HEK293 (cell line): ENCODE measurements at regions not wholly inside any gene's neighbourhood (a gene's known extent, or its start where the extent isn't known, plus 50 kb on each side); places are given as distances from the start of the nearest gene placed in this dataset.

Source experiments
- KLF17 ChIP-seq: fragments of 450-650 bp; formaldehyde crosslinking; IDR thresholded peaks from 2 replicates; pipeline ENCODE4 v1.5.1; 2016; ENCODE audit warnings: missing biosample characterization, missing genetic modification characterization
- REST ChIP-seq: fragments of 450-650 bp; formaldehyde crosslinking; IDR thresholded peaks from 2 replicates; pipeline ENCODE4 v1.5.1; 2016; ENCODE audit warnings: missing biosample characterization, missing genetic modification characterization
- SP7 ChIP-seq: fragments of 450-650 bp; formaldehyde crosslinking; IDR thresholded peaks from 2 replicates; pipeline ENCODE4 v1.5.1; 2016; ENCODE audit warnings: missing biosample characterization, missing genetic modification characterization
- TRIM28 ChIP-seq: IDR thresholded peaks from 2 replicates; pipeline ENCODE4 v1.6.1; 2011; ENCODE audit warnings: low read length, control low read depth, borderline replicate concordance
- ZBTB6 ChIP-seq: fragments of 450-650 bp; formaldehyde crosslinking; IDR thresholded peaks from 2 replicates; pipeline ENCODE4 v1.5.1; 2017; ENCODE audit warnings: missing biosample characterization, missing genetic modification characterization
- ZBTB7A ChIP-seq: fragments of 450-650 bp; formaldehyde crosslinking; IDR thresholded peaks from 2 replicates; pipeline ENCODE4 v1.5.1; 2016; ENCODE audit warnings: low read depth, missing biosample characterization, missing genetic modification characterization
- ZEB2 ChIP-seq: fragments of 450-650 bp; formaldehyde crosslinking; IDR thresholded peaks from 2 replicates; pipeline ENCODE4 v1.5.1; 2016; ENCODE audit warnings: missing biosample characterization, missing genetic modification characterization
- ZFHX2 ChIP-seq: fragments of 450-650 bp; formaldehyde crosslinking; conservative IDR thresholded peaks from 2 replicates; pipeline ENCODE4 v1.5.1; 2016; ENCODE audit warnings: missing biosample characterization, missing genetic modification characterization
- ZFP41 ChIP-seq: fragments of 450-650 bp; formaldehyde crosslinking; IDR thresholded peaks from 2 replicates; pipeline ENCODE4 v1.5.1; 2016; ENCODE audit warnings: missing biosample characterization, missing genetic modification characterization, borderline replicate concordance
- ZNF121 ChIP-seq: fragments of 450-650 bp; formaldehyde crosslinking; IDR thresholded peaks from 2 replicates; pipeline ENCODE4 v1.5.1; 2016; ENCODE audit warnings: missing biosample characterization, missing genetic modification characterization
- ZNF157 ChIP-seq: fragments of 450-650 bp; formaldehyde crosslinking; IDR thresholded peaks from 2 replicates; pipeline ENCODE4 v1.5.1; 2016; ENCODE audit warnings: missing biosample characterization, missing genetic modification characterization
- ZNF280D ChIP-seq: fragments of 450-650 bp; formaldehyde crosslinking; IDR thresholded peaks from 2 replicates; pipeline ENCODE4 v1.5.1; 2016; ENCODE audit warnings: missing biosample characterization, missing genetic modification characterization
- ZNF335 ChIP-seq: fragments of 450-650 bp; formaldehyde crosslinking; conservative IDR thresholded peaks from 2 replicates; pipeline ENCODE4 v1.5.1; 2016; ENCODE audit warnings: missing biosample characterization, missing genetic modification characterization
- ZNF398 ChIP-seq: fragments of 450-650 bp; formaldehyde crosslinking; IDR thresholded peaks from 2 replicates; pipeline ENCODE4 v1.5.1; 2017; ENCODE audit warnings: missing biosample characterization, missing genetic modification characterization
- ZNF423 ChIP-seq: fragments of 450-650 bp; formaldehyde crosslinking; IDR thresholded peaks from 2 replicates; pipeline ENCODE4 v1.5.1; 2016; ENCODE audit warnings: missing biosample characterization, missing genetic modification characterization
- ZNF473 ChIP-seq: fragments of 450-650 bp; formaldehyde crosslinking; IDR thresholded peaks from 2 replicates; pipeline ENCODE4 v1.5.1; 2017; ENCODE audit warnings: missing biosample characterization, missing genetic modification characterization
- ZNF514 ChIP-seq: fragments of 450-650 bp; formaldehyde crosslinking; IDR thresholded peaks from 2 replicates; pipeline ENCODE4 v1.5.1; 2016; ENCODE audit warnings: missing biosample characterization, missing genetic modification characterization
- ZNF548 ChIP-seq: fragments of 450-650 bp; formaldehyde crosslinking; IDR thresholded peaks from 2 replicates; pipeline ENCODE4 v1.5.1; 2016; ENCODE audit warnings: missing biosample characterization, missing genetic modification characterization
- ZNF561 ChIP-seq: fragments of 450-650 bp; IDR thresholded peaks from 2 replicates; pipeline ENCODE4 v1.5.1; 2018; ENCODE audit warnings: missing biosample characterization, missing genetic modification characterization, borderline replicate concordance
- ZNF654 ChIP-seq: fragments of 450-650 bp; formaldehyde crosslinking; IDR thresholded peaks from 2 replicates; pipeline ENCODE4 v1.5.1; 2016; ENCODE audit warnings: low read depth, missing biosample characterization, missing genetic modification characterization
- ZNF692 ChIP-seq: fragments of 450-650 bp; formaldehyde crosslinking; IDR thresholded peaks from 2 replicates; pipeline ENCODE4 v1.5.1; 2016; ENCODE audit warnings: missing biosample characterization, missing genetic modification characterization
- ZNF707 ChIP-seq: fragments of 450-650 bp; formaldehyde crosslinking; IDR thresholded peaks from 2 replicates; pipeline ENCODE4 v1.5.1; 2016; ENCODE audit warnings: missing biosample characterization, missing genetic modification characterization
- ZNF76 ChIP-seq: fragments of 450-650 bp; formaldehyde crosslinking; IDR thresholded peaks from 2 replicates; pipeline ENCODE4; 2016; ENCODE audit warnings: low read depth, missing biosample characterization, missing genetic modification characterization, borderline replicate concordance
- ZNF785 ChIP-seq: fragments of 450-650 bp; formaldehyde crosslinking; IDR thresholded peaks from 2 replicates; pipeline ENCODE4 v1.5.1; 2016; ENCODE audit warnings: missing biosample characterization, missing genetic modification characterization
- ZSCAN23 ChIP-seq: fragments of 450-650 bp; formaldehyde crosslinking; IDR thresholded peaks from 2 replicates; pipeline ENCODE4 v1.5.1; 2016; ENCODE audit warnings: missing biosample characterization, missing genetic modification characterization

GRCh38 chr11:10933455-10934292, 75.8 kb upstream of the ZBED5 start (continued):
- TF ChIP-seq ZNF121 (tag by site-specific recombination) (no peak), ZNF561 (tag by site-specific recombination) (no peak), ZSCAN23 (tag by site-specific recombination) (0 out of 2 replicates have a peak, but pooled peaks have one; percentile 56), ZNF473 (tag by site-specific recombination) (no peak), ZFP41 (tag by site-specific recombination) (no peak), ZBTB7A (no peak), ZNF692 (tag by site-specific recombination) (peak; percentile 66; the same call in 1 of the 2 replicates), ZNF398 (peak; percentile 52; the same call in 1 of the 2 replicates), ZNF423 (tag by site-specific recombination) (no peak), ZNF785 (tag by site-specific recombination) (no peak), SP7 (tag by site-specific recombination) (peak; percentile 69), ZFHX2 (tag by site-specific recombination) (peak; percentile 71), ZNF514 (tag by site-specific recombination) (no peak), ZNF654 (tag by site-specific recombination) (peak; percentile 84), ZNF335 (tag by site-specific recombination) (no peak), KLF17 (0 out of 2 replicates have a peak, but pooled peaks have one; percentile 54), ZNF280D (no peak), ZNF707 (no peak), ZEB2 (tag by site-specific recombination) (peak; percentile 65; the same call in 1 of the 2 replicates), ZNF157 (tag by site-specific recombination) (no peak), TRIM28 (peak; percentile 92), ZNF76 (tag by site-specific recombination) (peak; percentile 50; the same call in 1 of the 2 replicates), REST (0 out of 2 replicates have a peak, but pooled peaks have one; percentile 62), ZBTB6 (no peak), ZNF548 (tag by site-specific recombination) (peak; percentile 95)
